ENCODE measurements at regions not wholly inside any gene's neighbourhood (a gene's known extent, or its start where the extent isn't known, plus 50 kb on each side); places are given as distances from the start of the nearest gene placed in this dataset.

DNA sequence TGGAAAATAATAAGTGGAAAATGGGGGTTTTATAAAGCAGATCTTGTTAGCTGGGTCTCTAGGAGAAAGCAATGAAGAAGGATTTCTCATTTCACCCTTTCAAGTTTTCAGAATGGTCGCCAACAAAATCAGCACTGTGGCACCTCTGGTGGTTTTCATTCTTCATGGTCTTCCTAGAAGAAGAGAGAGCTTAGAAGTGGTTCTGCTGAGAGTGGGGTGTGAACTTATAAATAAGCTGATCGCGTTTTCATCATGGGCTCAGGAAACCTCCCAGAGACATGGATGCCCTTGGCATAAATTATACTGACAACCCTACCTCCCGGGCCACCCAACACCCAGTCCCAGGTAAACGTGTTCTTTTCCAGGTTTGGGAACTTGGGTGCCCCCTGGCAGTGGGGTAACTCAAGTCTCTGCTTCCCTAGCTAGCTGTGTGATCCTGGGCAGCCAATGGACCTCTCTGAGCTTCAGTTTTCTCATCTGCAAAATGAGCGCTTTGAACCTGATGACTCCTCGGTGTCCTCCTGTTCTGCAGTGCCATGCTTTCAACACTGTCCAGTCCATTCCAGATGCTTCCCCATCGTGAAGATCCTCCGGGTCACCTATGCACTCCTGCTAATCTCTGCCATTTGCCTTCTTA lies 72.6 kb upstream of the GRAMD1B start:
- no peaks in the 10 kb centered on the region for H3K36me3 ChIP-seq (ENCODE audit: control insufficient read depth in 4 of 4, insufficient read depth in 3 of 4, low read depth in 1 of 4, low read length in 3 of 4)
- H3K27me3 ChIP-seq (ENCODE audit: control insufficient read depth in 4 of 4, insufficient read depth in 4 of 4, low read length in 3 of 4): peaks cover 0 to 8% (median 4%) of the 10 kb centered on the region in 4 donors
- no peak overlapping the region for H3K27ac ChIP-seq (ENCODE audit: low read depth in 1 of 2, low read length in 2 of 2)
- TF ChIP-seq, protein P1, sequence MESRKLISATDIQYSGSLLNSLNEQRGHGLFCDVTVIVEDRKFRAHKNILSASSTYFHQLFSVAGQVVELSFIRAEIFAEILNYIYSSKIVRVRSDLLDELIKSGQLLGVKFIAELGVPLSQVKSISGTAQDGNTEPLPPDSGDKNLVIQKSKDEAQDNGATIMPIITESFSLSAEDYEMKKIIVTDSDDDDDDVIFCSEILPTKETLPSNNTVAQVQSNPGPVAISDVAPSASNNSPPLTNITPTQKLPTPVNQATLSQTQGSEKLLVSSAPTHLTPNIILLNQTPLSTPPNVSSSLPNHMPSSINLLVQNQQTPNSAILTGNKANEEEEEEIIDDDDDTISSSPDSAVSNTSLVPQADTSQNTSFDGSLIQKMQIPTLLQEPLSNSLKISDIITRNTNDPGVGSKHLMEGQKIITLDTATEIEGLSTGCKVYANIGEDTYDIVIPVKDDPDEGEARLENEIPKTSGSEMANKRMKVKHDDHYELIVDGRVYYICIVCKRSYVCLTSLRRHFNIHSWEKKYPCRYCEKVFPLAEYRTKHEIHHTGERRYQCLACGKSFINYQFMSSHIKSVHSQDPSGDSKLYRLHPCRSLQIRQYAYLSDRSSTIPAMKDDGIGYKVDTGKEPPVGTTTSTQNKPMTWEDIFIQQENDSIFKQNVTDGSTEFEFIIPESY (IDR thresholded peaks at IDR 0.05): no peak
- TF ChIP-seq FOXA1 (IDR thresholded peaks at IDR 0.05) (no peak), RXRA (IDR thresholded peaks at IDR 0.05) (no peak), NR2F2 (IDR thresholded peaks at IDR 0.05) (no peak), TAF1 (conservative IDR thresholded peaks at IDR 0.05) (no peak), JUND (IDR thresholded peaks at IDR 0.05) (no peak), SP1 (IDR thresholded peaks at IDR 0.05) (no peak), FOXA2 (IDR thresholded peaks at IDR 0.05) (no peak), RAD21 (IDR thresholded peaks at IDR 0.05) (no peak), YY1 (IDR thresholded peaks at IDR 0.05) (no peak), EGR1 (IDR thresholded peaks at IDR 0.05; ENCODE audit: low read depth in 2 of 2) (no peak), GABPA (IDR thresholded peaks at IDR 0.05 in 1 of 2, conservative IDR thresholded peaks at IDR 0.05 in 1 of 2) (no peak), HNF4G (IDR thresholded peaks at IDR 0.05) (no peak)
- TF ChIP-seq, protein P2, sequence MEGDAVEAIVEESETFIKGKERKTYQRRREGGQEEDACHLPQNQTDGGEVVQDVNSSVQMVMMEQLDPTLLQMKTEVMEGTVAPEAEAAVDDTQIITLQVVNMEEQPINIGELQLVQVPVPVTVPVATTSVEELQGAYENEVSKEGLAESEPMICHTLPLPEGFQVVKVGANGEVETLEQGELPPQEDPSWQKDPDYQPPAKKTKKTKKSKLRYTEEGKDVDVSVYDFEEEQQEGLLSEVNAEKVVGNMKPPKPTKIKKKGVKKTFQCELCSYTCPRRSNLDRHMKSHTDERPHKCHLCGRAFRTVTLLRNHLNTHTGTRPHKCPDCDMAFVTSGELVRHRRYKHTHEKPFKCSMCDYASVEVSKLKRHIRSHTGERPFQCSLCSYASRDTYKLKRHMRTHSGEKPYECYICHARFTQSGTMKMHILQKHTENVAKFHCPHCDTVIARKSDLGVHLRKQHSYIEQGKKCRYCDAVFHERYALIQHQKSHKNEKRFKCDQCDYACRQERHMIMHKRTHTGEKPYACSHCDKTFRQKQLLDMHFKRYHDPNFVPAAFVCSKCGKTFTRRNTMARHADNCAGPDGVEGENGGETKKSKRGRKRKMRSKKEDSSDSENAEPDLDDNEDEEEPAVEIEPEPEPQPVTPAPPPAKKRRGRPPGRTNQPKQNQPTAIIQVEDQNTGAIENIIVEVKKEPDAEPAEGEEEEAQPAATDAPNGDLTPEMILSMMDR (IDR thresholded peaks at IDR 0.05; ENCODE audit: low read depth, low read length, missing input control): no peak
- TF ChIP-seq, protein P3, sequence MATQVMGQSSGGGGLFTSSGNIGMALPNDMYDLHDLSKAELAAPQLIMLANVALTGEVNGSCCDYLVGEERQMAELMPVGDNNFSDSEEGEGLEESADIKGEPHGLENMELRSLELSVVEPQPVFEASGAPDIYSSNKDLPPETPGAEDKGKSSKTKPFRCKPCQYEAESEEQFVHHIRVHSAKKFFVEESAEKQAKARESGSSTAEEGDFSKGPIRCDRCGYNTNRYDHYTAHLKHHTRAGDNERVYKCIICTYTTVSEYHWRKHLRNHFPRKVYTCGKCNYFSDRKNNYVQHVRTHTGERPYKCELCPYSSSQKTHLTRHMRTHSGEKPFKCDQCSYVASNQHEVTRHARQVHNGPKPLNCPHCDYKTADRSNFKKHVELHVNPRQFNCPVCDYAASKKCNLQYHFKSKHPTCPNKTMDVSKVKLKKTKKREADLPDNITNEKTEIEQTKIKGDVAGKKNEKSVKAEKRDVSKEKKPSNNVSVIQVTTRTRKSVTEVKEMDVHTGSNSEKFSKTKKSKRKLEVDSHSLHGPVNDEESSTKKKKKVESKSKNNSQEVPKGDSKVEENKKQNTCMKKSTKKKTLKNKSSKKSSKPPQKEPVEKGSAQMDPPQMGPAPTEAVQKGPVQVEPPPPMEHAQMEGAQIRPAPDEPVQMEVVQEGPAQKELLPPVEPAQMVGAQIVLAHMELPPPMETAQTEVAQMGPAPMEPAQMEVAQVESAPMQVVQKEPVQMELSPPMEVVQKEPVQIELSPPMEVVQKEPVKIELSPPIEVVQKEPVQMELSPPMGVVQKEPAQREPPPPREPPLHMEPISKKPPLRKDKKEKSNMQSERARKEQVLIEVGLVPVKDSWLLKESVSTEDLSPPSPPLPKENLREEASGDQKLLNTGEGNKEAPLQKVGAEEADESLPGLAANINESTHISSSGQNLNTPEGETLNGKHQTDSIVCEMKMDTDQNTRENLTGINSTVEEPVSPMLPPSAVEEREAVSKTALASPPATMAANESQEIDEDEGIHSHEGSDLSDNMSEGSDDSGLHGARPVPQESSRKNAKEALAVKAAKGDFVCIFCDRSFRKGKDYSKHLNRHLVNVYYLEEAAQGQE (IDR thresholded peaks at IDR 0.05): no peak
- TF ChIP-seq, protein P4, sequence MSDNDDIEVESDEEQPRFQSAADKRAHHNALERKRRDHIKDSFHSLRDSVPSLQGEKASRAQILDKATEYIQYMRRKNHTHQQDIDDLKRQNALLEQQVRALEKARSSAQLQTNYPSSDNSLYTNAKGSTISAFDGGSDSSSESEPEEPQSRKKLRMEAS (IDR thresholded peaks at IDR 0.05): no peak
- TF ChIP-seq, protein P5, sequence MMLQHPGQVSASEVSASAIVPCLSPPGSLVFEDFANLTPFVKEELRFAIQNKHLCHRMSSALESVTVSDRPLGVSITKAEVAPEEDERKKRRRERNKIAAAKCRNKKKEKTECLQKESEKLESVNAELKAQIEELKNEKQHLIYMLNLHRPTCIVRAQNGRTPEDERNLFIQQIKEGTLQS (IDR thresholded peaks at IDR 0.05): no peak
- peaks cover 0 to 7% (median 0%) of the 10 kb centered on the region in 4 donors for H3K4me1 ChIP-seq (ENCODE audit: control insufficient read depth in 4 of 4, insufficient read depth in 4 of 4, low read length in 3 of 4)
- WGBS: 50% methylated on average over 9 of the region's 9 CpGs
- H3K9ac ChIP-seq (ENCODE audit: low read depth in 1 of 2, low read length in 2 of 2): no peak overlapping the region
- H3K9me3 ChIP-seq (ENCODE audit: control insufficient read depth in 4 of 4, low read length in 3 of 4): no peaks in the 10 kb centered on the region
- H3K4me3 ChIP-seq (ENCODE audit: low read depth in 1 of 3, low read length in 3 of 3): no peak overlapping the region
- no peak for DNase-seq (ENCODE audit: low spot score)
